H1 (cell line): ENCODE measurements at regions not wholly inside any gene's neighbourhood (a gene's known extent, or its start where the extent isn't known, plus 50 kb on each side); places are given as distances from the start of the nearest gene placed in this dataset.

Source experiments
- CEBPB ChIP-seq: IDR thresholded peaks from 2 replicates; pipeline ENCODE4 v1.6.1; 2012; ENCODE audit warnings: low read depth, low read length
- CTCF ChIP-seq, 3 experiments: IDR thresholded peaks; 1 replicate in 2 of 3; 2 replicates in 1 of 3; pipeline versions ENCODE4 v1.5.1 to v1.6.1; 2011; ENCODE audit warnings: low read length in 3 of 3, mild to moderate bottlenecking in 3 of 3, inconsistent platforms in 2 of 3, low read depth in 1 of 3, moderate library complexity in 1 of 3; ENCODE audit not compliant: insufficient read depth in 1 of 3; ENCODE audit errors: control extremely low read depth in 1 of 3
- EP300 ChIP-seq, 2 experiments: IDR thresholded peaks; 1 replicate in 1 of 2; 2 replicates in 1 of 2; pipeline ENCODE4 v1.6.1; 2011 to 2012; ENCODE audit warnings: low read depth in 2 of 2, low read length in 2 of 2, mild to moderate bottlenecking in 2 of 2, borderline replicate concordance in 1 of 2, inconsistent platforms in 1 of 2, moderate library complexity in 1 of 2
- GTF2F1 ChIP-seq: IDR thresholded peaks from 2 replicates; pipeline ENCODE4 v1.6.1; 2012; ENCODE audit warnings: low read depth, low read length, improper control_type of control experiment, borderline replicate concordance
- HDAC6 ChIP-seq: IDR thresholded peaks from one replicate; pipeline ENCODE4 v1.7.1; 2012; ENCODE audit warnings: low read depth, mild to moderate bottlenecking, inconsistent platforms, low read length, moderate library complexity
- KDM5A ChIP-seq: fragments of 200-600 bp; IDR thresholded peaks from 2 replicates; pipeline ENCODE4 v1.7.1; 2012; ENCODE audit warnings: mild to moderate bottlenecking, low read length, inconsistent platforms, mixed read lengths
- NRF1 ChIP-seq: IDR thresholded peaks from 2 replicates; pipeline ENCODE4 v1.6.1; 2011; ENCODE audit warnings: mild to moderate bottlenecking, low read depth, low read length, improper control_type of control experiment
- POLR2A ChIP-seq, 2 experiments: IDR thresholded peaks; 1 replicate in 1 of 2; 2 replicates in 1 of 2; pipeline ENCODE4 v1.6.1; 2011; ENCODE audit warnings: low read depth in 2 of 2, low read length in 2 of 2, mild to moderate bottlenecking in 2 of 2; ENCODE audit errors: control extremely low read depth in 1 of 2
- YY1 ChIP-seq: IDR thresholded peaks from 2 replicates; pipeline ENCODE4 v1.6.1; 2011; ENCODE audit warnings: low read depth, mild to moderate bottlenecking, low read length

GRCh38 chr4:165793236-165793635 lies 79.8 kb upstream of the TLL1 start:
- no peak for TF ChIP-seq YY1
- TF ChIP-seq EP300 (IDR thresholded peaks at IDR 0.05; ENCODE audit: borderline replicate concordance in 1 of 2, low read depth in 2 of 2, low read length in 2 of 2), result no peak
- TF ChIP-seq POLR2A (IDR thresholded peaks at IDR 0.05; ENCODE audit: control extremely low read depth in 1 of 2, low read depth in 2 of 2, low read length in 2 of 2), result no peak
- no peak for TF ChIP-seq KDM5A
- no peak for TF ChIP-seq GTF2F1
- TF ChIP-seq NRF1, result no peak
- no peak for TF ChIP-seq CEBPB
- TF ChIP-seq CTCF (IDR thresholded peaks at IDR 0.05; ENCODE audit: control extremely low read depth in 1 of 3, insufficient read depth in 1 of 3, low read depth in 1 of 3, low read length in 3 of 3), result no peak
- TF ChIP-seq HDAC6, result no peak
